GM12864 (cell line): ENCODE measurements at regions not wholly inside any gene's neighbourhood (a gene's known extent, or its start where the extent isn't known, plus 50 kb on each side); places are given as distances from the start of the nearest gene placed in this dataset.
"Not testable (repeated sequence)": the region's sequence is repeated elsewhere in the genome, so short reads cannot be mapped to it uniquely, and the experiment has no call there.

Source experiments
- DNase-seq: peaks from one replicate; pipeline ENCODE4 v3.0.0-alpha.2; 2011; ENCODE audit warnings: low read depth
- H3K4me3 ChIP-seq: 2 replicates; pipeline ENCODE4 v1.5.1; 2011; ENCODE audit warnings: mild to moderate bottlenecking, low read depth, low read length, control low read depth
- TF ChIP-seq, protein P1 (sequence below): IDR thresholded peaks from 2 replicates; pipeline ENCODE4 v1.5.1; 2011; ENCODE audit warnings: low read depth, mild to moderate bottlenecking, moderate library complexity, low read length, control low read depth, inconsistent platforms; ENCODE audit errors: missing control alignments

DNA sequence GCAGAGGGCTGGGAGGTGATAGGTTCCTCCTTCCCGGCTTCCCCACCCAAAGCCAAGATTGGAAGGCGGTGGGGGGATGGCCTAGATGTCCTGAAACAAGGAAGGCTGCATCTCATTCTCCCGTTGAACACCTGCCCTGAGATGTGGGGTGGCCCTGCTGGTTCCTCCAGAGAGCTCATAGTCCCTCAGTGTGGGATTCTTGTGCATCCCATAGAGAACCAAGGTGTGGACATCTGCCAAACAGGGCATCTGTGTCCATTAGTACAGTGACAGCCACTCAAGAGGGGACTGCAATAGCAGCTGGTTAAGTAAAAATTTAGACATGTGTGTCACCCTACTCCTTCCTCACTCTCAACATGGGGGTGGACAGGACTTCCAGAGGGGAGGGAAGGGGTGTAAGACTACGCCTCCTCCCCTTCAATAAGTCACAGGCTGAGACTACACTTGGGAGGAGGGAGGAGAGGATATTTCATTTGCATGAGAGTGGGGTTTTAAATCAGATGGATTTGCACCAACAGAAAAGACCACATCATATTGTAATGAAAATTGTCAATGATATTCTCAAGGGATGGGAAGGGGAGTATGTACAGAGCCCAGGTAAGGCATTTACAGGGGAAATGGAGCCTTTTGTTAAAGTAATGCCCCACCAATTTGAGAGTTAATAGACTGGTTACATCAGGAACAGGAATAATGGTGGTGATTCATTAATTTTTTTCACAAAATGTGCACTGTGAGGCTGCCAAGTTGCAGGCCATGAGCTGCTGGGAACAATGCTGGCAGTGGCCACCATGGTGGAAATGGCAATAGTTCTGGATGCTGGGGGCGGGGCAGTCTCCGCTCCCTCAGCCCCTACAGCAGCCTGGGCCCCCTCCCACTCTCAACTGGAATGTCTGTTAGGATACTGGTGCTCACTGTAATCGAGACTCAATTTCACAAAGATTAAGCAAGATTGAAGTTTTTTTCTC is 80.6 kb downstream of the TEX51 start:
- no peak for DNase-seq
- TF ChIP-seq, protein P1, sequence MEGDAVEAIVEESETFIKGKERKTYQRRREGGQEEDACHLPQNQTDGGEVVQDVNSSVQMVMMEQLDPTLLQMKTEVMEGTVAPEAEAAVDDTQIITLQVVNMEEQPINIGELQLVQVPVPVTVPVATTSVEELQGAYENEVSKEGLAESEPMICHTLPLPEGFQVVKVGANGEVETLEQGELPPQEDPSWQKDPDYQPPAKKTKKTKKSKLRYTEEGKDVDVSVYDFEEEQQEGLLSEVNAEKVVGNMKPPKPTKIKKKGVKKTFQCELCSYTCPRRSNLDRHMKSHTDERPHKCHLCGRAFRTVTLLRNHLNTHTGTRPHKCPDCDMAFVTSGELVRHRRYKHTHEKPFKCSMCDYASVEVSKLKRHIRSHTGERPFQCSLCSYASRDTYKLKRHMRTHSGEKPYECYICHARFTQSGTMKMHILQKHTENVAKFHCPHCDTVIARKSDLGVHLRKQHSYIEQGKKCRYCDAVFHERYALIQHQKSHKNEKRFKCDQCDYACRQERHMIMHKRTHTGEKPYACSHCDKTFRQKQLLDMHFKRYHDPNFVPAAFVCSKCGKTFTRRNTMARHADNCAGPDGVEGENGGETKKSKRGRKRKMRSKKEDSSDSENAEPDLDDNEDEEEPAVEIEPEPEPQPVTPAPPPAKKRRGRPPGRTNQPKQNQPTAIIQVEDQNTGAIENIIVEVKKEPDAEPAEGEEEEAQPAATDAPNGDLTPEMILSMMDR: no peak
- H3K4me3 ChIP-seq: no peak overlapping the region

DNA sequence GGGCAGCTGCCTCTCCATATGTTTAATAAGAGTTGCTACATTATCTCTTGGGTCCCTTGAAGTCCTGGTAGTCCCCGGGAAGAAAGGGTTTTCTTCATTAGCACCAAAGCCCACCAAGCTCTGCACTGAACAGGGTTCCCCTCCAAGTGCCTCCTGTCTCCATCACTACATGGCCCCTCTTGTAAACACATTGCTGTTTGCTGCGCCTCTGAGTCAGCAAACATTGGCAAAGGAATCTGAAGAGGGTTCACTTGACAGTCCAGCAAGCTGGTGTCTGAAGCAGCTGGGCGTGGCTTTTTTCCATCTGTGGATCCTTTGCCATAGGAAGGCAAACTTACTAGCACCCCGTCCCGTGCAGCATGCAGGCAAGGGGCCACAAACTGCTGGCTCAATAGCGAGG is 82.8 kb downstream of the TEX51 start:
- no peak for DNase-seq
- TF ChIP-seq, protein P1: no peak
- no peak overlapping the region for H3K4me3 ChIP-seq

DNA sequence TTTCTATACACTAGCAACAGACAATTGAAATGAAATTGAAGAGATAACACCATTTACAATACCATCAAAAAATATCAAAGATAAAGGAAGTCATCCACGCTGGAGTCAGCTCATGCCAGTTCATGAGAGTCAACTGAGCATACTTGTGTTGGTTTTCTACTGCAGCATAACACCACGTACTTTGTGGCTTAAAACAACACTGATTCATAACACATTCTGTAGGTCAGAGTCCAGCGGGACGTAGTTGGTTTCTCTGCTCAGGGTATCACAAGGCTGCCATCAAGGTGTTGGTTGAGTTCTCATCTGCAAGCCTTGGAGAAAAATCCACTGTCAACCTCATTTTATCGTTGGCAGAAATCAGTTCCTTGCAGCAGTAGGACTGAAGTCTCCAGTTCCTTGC is 84.2 kb downstream of the TEX51 start:
- TF ChIP-seq, protein P1: no peak
- H3K4me3 ChIP-seq: no peak overlapping the region
- no peak for DNase-seq

DNA sequence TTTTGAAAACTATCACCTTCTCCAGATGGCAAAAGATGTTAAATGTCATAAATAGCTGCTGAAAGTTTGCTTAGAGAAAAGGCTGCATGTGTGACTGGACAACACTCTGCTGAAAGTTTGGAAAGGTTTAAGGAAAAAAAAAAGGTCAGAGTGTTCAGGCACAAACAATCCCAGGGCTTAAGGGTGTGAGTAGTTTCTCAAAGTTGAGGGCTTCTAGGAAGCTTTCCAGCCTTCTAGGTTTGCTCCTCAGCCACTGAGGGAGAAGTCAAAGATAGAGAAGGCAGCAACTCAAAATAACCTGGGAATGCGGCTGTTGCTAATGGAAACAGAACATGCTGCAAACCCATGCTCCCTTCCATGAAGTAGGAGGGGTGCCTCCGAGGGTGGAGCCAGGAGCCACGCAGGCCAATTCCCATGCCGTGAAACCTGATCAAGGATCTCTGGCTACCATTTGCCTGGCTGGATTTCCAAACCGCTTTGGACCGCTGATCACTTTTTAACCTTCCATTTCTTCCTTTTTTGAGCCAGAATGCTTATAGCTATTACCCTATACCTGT is 88.0 kb downstream of the TEX51 start:
- TF ChIP-seq, protein P1: no peak
- no peak for DNase-seq
- no peak overlapping the region for H3K4me3 ChIP-seq

DNA sequence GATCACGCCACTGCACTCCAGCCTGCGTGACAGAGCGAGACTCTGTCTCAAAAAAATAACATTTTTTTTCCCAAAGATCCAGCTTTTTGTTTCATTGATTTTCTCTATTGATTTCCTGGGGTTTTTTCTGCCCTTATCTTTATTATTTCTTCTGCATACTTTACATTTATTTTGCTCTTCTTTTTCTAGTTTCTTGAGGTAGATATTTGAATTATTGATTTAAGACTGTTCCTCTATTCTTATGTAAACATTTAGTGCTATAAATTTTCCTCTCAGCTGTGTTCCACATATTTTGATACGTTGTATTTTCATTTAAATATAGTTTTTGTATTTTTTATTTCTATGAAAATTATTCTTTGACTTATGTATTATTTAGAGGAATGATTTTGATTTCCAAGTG is 89.8 kb downstream of the TEX51 start:
- TF ChIP-seq, protein P1: no peak
- no peak for DNase-seq

DNA sequence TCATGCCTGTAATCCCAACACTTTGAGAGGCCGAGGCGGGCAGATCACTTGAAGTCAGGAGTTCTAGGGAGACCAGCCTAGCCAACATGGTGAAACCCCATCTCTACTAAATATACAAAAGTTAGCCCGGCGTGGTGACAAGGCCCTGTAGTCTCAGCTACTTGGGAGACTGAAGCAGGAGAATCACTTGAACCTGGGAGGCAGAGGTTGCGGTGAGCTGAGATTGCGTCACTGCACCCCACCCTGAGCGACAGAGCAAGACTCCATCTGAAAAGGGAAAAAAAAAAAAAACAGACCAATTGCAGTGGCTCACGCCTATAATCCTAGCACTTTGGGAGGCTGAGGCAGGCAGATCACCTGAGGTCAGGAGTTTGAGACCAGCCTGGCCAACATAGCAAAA is 90.4 kb downstream of the TEX51 start:
- not testable (repeated sequence) for DNase-seq, H3K4me3 ChIP-seq

More for the DNA sequence above, 89.8 kb downstream of the TEX51 start:
- H3K4me3 ChIP-seq: no peak overlapping the region

DNA sequence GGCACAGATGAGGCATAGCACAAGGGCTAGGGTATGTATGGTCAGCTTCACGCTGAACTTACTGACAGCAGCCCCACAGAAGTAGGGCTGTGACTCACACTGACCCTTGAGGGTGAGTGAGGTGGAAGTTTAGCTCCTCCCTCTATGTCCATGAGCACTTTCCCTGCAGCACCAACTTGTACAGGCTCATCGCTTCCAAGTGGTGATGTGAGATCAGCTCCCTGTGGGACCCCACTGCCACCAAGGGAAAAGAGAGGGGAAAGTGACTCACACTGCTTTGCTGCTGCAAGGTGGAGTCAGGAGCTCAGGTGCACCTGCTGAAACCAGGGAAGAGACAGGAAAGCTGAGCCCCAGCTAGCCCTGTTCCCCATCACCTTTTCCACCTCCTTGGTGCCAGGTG is 91.5 kb downstream of the TEX51 start:
- no peak for DNase-seq
- TF ChIP-seq, protein P1: no peak
- H3K4me3 ChIP-seq: no peak overlapping the region
